ENCODE measurements at regions not wholly inside any gene's neighbourhood (a gene's known extent, or its start where the extent isn't known, plus 50 kb on each side); places are given as distances from the start of the nearest gene placed in this dataset.

DNA sequence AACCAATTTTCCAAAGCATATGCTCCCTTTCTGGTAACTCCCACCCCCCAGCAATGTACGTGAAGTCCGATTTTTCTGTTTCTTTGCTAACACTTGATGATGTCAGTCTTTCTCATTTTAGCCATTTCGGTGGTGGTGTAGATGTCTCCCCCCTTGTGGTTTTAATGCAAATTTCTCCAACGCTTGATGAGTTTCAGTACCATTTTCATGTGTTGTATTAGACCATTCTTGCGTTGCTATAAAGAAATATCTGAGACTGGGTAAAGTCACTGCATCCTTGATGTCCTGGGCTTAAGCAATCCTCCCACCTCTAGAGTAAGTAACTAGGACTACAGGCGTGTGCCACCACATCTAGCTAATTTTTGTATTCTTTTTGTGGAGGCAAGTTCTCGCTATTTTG lies 148.4 kb upstream of the VCX3A start:
- H3K9me3 ChIP-seq, result no peaks in the 10 kb centered on the region
- no peak overlapping the region for H3K4me3 ChIP-seq (ENCODE audit: low read depth, low read length)
- no peaks in the 10 kb centered on the region for H3K9me3 Mint-ChIP-seq (ENCODE audit: unreplicated experiment)
- no TSS peak for BruUV-seq (replicated peaks)
- H3K27ac Mint-ChIP-seq (ENCODE audit: unreplicated experiment), result no peak overlapping the region
- DNase-seq, result no peak
- no peak overlapping the region for H3K4me3 Mint-ChIP-seq (ENCODE audit: unreplicated experiment)
- intact Hi-C loops (cut with micrococcal nuclease; ENCODE audit: unreplicated experiment), result no loop called here
- H3K4me1 Mint-ChIP-seq (ENCODE audit: low read depth, unreplicated experiment), result peaks cover 6% of the 10 kb centered on the region
- TF ChIP-seq, protein P1, sequence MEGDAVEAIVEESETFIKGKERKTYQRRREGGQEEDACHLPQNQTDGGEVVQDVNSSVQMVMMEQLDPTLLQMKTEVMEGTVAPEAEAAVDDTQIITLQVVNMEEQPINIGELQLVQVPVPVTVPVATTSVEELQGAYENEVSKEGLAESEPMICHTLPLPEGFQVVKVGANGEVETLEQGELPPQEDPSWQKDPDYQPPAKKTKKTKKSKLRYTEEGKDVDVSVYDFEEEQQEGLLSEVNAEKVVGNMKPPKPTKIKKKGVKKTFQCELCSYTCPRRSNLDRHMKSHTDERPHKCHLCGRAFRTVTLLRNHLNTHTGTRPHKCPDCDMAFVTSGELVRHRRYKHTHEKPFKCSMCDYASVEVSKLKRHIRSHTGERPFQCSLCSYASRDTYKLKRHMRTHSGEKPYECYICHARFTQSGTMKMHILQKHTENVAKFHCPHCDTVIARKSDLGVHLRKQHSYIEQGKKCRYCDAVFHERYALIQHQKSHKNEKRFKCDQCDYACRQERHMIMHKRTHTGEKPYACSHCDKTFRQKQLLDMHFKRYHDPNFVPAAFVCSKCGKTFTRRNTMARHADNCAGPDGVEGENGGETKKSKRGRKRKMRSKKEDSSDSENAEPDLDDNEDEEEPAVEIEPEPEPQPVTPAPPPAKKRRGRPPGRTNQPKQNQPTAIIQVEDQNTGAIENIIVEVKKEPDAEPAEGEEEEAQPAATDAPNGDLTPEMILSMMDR (IDR thresholded peaks at IDR 0.05; ENCODE audit: insufficient read depth in 1 of 2, low read depth in 1 of 2, low read length in 1 of 2, severe bottlenecking in 1 of 2, unreplicated experiment in 1 of 2), result no peak
- ChIA-PET POLR2A (no interaction called here), CTCF (no interaction called here)
- 0 out of 2 replicates have a peak, but pooled peaks cover 5% of the 10 kb centered on the region for H3K4me1 ChIP-seq
- no peaks in the 10 kb centered on the region for H3K27me3 Mint-ChIP-seq (ENCODE audit: insufficient read depth, unreplicated experiment)
- H3K27me3 ChIP-seq (replicated peaks; ENCODE audit: control insufficient read depth, insufficient read depth, low read length), result no peaks in the 10 kb centered on the region
- no peaks in the 10 kb centered on the region for H3K36me3 Mint-ChIP-seq (ENCODE audit: insufficient read depth, unreplicated experiment)
- no peaks in the 10 kb centered on the region for H3K36me3 ChIP-seq (ENCODE audit: control insufficient read depth, insufficient read depth, low read length)

DNA sequence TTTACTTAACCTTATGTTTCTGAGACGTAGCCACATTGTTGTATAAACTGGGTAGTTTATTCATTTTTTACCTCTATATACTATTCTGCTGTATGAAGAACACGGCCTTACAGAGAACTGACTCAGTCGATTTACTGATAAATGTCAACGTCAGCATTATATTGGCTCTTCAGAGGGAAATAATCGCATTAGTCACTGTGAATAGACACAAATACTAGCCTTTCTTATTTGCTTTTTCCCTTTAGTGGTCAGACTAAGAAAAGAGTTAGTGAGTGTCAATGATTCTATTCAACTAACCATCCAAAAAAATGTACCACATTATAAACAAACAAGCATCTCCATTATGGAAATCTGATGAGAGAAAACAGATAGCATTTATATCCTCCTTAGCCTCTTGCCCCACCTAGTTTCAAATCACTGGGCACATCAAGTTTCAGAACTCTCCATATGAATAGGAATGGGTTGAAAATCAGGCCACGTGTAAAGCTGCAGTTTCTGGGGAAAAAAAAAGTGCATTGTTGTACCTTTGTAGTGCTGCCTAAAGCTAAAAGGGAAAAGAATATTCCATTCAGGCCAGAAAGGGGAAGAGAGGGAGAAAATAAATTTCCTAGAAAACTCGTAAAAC lies 146.7 kb upstream of the VCX3A start:
- ChIA-PET CTCF (no interaction called here), POLR2A (no interaction called here)
- intact Hi-C loops (cut with micrococcal nuclease; ENCODE audit: unreplicated experiment), result no loop called here
- Mint-ChIP-seq H3K9me3 (ENCODE audit: unreplicated experiment) (no peaks in the 10 kb centered on the region), H3K36me3 (ENCODE audit: insufficient read depth, unreplicated experiment) (no peaks in the 10 kb centered on the region), H3K27me3 (ENCODE audit: insufficient read depth, unreplicated experiment) (no peaks in the 10 kb centered on the region), H3K27ac (ENCODE audit: unreplicated experiment) (no peak overlapping the region), H3K4me3 (ENCODE audit: unreplicated experiment) (no peak overlapping the region), H3K4me1 (ENCODE audit: low read depth, unreplicated experiment) (peaks cover 6% of the 10 kb centered on the region)
- Histone ChIP-seq H3K9me3 (no peaks in the 10 kb centered on the region), H3K36me3 (ENCODE audit: control insufficient read depth, insufficient read depth, low read length) (no peaks in the 10 kb centered on the region), H3K4me1 (0 out of 2 replicates have a peak, but pooled peaks cover 5% of the 10 kb centered on the region), H3K27me3 (replicated peaks; ENCODE audit: control insufficient read depth, insufficient read depth, low read length) (no peaks in the 10 kb centered on the region), H3K4me3 (ENCODE audit: low read depth, low read length) (no peak overlapping the region)
- TF ChIP-seq, protein P1 (IDR thresholded peaks at IDR 0.05; ENCODE audit: insufficient read depth in 1 of 2, low read depth in 1 of 2, low read length in 1 of 2, severe bottlenecking in 1 of 2, unreplicated experiment in 1 of 2), result no peak
- no TSS peak for BruUV-seq (replicated peaks)
- no peak for DNase-seq

DNA sequence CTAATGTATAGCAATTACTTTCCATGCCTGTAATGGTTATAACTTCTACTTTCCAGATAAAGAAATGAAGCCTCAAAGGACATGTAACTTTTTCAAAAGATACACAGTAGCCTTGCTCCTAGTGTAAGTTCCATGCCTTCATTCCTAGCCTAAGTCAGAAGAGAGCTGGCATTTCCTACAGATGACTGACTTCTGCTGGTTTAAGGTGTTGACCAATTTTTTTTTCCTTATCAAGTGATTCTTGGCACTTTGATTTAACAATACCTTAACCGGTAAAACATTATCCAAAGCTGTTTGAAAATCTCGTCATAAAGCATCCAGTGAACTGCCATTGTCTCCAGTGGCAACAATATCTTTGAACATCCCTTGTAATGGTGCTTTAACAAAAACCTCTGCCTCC lies 145.1 kb upstream of the VCX3A start:
- POLR2A ChIA-PET, result no interaction called here
- CTCF ChIA-PET, result no interaction called here
- Histone ChIP-seq H3K4me3 (ENCODE audit: low read depth, low read length) (no peak overlapping the region), H3K9me3 (no peaks in the 10 kb centered on the region), H3K36me3 (ENCODE audit: control insufficient read depth, insufficient read depth, low read length) (no peaks in the 10 kb centered on the region), H3K4me1 (0 out of 2 replicates have a peak, but pooled peaks cover 1% of the 10 kb centered on the region), H3K27me3 (replicated peaks; ENCODE audit: control insufficient read depth, insufficient read depth, low read length) (no peaks in the 10 kb centered on the region)
- BruUV-seq (replicated peaks), result no TSS peak
- no peak for DNase-seq
- TF ChIP-seq, protein P1 (IDR thresholded peaks at IDR 0.05; ENCODE audit: insufficient read depth in 1 of 2, low read depth in 1 of 2, low read length in 1 of 2, severe bottlenecking in 1 of 2, unreplicated experiment in 1 of 2), result no peak
- Mint-ChIP-seq H3K4me3 (ENCODE audit: unreplicated experiment) (no peak overlapping the region), H3K9me3 (ENCODE audit: unreplicated experiment) (no peaks in the 10 kb centered on the region), H3K4me1 (ENCODE audit: low read depth, unreplicated experiment) (no peaks in the 10 kb centered on the region), H3K27ac (ENCODE audit: unreplicated experiment) (no peak overlapping the region), H3K36me3 (ENCODE audit: insufficient read depth, unreplicated experiment) (no peaks in the 10 kb centered on the region), H3K27me3 (ENCODE audit: insufficient read depth, unreplicated experiment) (no peaks in the 10 kb centered on the region)
- intact Hi-C loops (cut with micrococcal nuclease; ENCODE audit: unreplicated experiment), result no loop called here

Measured in Caco-2 (cell line).